ENCODE measurements at regions not wholly inside any gene's neighbourhood (a gene's known extent, or its start where the extent isn't known, plus 50 kb on each side); places are given as distances from the start of the nearest gene placed in this dataset.

DNA sequence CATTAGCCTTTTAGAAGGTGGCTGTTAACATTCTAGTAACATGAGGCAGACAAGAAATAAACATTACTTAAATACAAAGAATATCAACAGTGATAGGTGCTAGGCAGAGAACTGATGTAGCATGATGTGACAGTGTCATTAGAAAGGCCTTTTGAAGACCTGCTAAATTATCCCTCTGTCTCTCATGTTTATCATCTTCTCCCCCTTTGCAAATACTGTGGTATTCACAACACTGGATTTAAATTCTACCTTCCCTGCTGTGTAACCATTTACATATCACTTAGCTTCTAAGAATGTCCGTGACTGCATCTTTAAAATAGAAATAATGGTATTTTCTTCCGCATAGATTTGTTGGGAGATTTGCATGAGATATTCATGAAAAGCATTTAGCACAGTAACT, 74.4 kb upstream of the CLEC14A start (continued):
- TF ChIP-seq ZNF433 (tag by site-specific recombination; IDR thresholded peaks at IDR 0.05; ENCODE audit: low read depth) (no peak), GLI2 (tag by site-specific recombination; IDR thresholded peaks at IDR 0.05; ENCODE audit: borderline replicate concordance, low read depth) (no peak), ZNF324 (tag by site-specific recombination; IDR thresholded peaks at IDR 0.05) (no peak), SETDB1 (IDR thresholded peaks at IDR 0.05; ENCODE audit: insufficient read length, low read length) (no peak), ZNF423 (tag by site-specific recombination; IDR thresholded peaks at IDR 0.05) (no peak)
- TF ChIP-seq, protein P1, sequence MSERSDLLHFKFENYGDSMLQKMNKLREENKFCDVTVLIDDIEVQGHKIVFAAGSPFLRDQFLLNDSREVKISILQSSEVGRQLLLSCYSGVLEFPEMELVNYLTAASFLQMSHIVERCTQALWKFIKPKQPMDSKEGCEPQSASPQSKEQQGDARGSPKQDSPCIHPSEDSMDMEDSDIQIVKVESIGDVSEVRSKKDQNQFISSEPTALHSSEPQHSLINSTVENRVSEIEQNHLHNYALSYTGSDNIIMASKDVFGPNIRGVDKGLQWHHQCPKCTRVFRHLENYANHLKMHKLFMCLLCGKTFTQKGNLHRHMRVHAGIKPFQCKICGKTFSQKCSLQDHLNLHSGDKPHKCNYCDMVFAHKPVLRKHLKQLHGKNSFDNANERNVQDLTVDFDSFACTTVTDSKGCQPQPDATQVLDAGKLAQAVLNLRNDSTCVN (tag by site-specific recombination; optimal IDR thresholded peaks at IDR 0.05): no peak
- TF ChIP-seq, protein P2, sequence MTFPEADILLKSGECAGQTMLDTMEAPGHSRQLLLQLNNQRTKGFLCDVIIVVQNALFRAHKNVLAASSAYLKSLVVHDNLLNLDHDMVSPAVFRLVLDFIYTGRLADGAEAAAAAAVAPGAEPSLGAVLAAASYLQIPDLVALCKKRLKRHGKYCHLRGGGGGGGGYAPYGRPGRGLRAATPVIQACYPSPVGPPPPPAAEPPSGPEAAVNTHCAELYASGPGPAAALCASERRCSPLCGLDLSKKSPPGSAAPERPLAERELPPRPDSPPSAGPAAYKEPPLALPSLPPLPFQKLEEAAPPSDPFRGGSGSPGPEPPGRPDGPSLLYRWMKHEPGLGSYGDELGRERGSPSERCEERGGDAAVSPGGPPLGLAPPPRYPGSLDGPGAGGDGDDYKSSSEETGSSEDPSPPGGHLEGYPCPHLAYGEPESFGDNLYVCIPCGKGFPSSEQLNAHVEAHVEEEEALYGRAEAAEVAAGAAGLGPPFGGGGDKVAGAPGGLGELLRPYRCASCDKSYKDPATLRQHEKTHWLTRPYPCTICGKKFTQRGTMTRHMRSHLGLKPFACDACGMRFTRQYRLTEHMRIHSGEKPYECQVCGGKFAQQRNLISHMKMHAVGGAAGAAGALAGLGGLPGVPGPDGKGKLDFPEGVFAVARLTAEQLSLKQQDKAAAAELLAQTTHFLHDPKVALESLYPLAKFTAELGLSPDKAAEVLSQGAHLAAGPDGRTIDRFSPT (tag by site-specific recombination; IDR thresholded peaks at IDR 0.05): no peak

DNA sequence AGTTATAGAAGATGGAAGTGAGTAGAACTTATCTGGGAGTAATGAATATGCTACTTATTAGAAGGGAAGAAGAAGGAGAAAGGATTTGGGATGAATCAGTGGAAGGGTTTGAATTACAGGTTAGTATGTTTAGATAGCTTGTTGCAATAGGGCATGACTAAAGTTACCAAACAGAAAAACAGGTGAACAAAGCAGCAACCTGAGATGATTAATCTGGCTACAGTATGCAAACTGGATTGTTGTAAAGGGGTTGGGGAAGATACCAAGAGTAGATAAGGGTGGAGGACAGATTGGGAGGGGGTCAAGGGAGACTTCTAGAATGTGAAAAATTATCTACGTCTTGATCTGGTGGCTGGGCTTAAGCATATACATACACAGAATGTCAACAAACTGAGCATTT, 73.4 kb upstream of the CLEC14A start:
- no peak overlapping the region for H3K4me3 ChIP-seq (ENCODE audit: low read depth, low read length)
- no peak overlapping the region for H3K27ac ChIP-seq (ENCODE audit: extremely low read depth, low read depth, low read length)
- no peak for TF ChIP-seq ZNF792 (tag by site-specific recombination; IDR thresholded peaks at IDR 0.05)
- no peak for TF ChIP-seq ZNF37A (tag by site-specific recombination; IDR thresholded peaks at IDR 0.05)
- no peak for TF ChIP-seq ZNF391 (tag by site-specific recombination; IDR thresholded peaks at IDR 0.05; ENCODE audit: borderline replicate concordance, low read depth)
- TF ChIP-seq ZNF558 (tag by site-specific recombination; IDR thresholded peaks at IDR 0.05): no peak
- no peak for TF ChIP-seq ZNF623 (tag by site-specific recombination; IDR thresholded peaks at IDR 0.05)
- TF ChIP-seq ZIC2 (tag by site-specific recombination; IDR thresholded peaks at IDR 0.05): no peak
- TF ChIP-seq ZNF266 (tag by site-specific recombination; IDR thresholded peaks at IDR 0.05; ENCODE audit: low read depth): no peak
- TF ChIP-seq, protein P3, sequence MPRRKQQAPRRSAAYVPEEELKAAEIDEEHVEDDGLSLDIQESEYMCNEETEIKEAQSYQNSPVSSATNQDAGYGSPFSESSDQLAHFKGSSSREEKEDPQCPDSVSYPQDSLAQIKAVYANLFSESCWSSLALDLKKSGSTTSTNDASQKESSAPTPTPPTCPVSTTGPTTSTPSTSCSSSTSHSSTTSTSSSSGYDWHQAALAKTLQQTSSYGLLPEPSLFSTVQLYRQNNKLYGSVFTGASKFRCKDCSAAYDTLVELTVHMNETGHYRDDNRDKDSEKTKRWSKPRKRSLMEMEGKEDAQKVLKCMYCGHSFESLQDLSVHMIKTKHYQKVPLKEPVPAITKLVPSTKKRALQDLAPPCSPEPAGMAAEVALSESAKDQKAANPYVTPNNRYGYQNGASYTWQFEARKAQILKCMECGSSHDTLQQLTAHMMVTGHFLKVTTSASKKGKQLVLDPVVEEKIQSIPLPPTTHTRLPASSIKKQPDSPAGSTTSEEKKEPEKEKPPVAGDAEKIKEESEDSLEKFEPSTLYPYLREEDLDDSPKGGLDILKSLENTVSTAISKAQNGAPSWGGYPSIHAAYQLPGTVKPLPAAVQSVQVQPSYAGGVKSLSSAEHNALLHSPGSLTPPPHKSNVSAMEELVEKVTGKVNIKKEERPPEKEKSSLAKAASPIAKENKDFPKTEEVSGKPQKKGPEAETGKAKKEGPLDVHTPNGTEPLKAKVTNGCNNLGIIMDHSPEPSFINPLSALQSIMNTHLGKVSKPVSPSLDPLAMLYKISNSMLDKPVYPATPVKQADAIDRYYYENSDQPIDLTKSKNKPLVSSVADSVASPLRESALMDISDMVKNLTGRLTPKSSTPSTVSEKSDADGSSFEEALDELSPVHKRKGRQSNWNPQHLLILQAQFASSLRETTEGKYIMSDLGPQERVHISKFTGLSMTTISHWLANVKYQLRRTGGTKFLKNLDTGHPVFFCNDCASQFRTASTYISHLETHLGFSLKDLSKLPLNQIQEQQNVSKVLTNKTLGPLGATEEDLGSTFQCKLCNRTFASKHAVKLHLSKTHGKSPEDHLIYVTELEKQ (tag by site-specific recombination; IDR thresholded peaks at IDR 0.05; ENCODE audit: borderline replicate concordance): no peak
- TF ChIP-seq ZNF610 (tag by site-specific recombination; IDR thresholded peaks at IDR 0.05; ENCODE audit: borderline replicate concordance): no peak
- TF ChIP-seq, protein P4, sequence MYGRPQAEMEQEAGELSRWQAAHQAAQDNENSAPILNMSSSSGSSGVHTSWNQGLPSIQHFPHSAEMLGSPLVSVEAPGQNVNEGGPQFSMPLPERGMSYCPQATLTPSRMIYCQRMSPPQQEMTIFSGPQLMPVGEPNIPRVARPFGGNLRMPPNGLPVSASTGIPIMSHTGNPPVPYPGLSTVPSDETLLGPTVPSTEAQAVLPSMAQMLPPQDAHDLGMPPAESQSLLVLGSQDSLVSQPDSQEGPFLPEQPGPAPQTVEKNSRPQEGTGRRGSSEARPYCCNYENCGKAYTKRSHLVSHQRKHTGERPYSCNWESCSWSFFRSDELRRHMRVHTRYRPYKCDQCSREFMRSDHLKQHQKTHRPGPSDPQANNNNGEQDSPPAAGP (tag by site-specific recombination; IDR thresholded peaks at IDR 0.05): no peak
- TF ChIP-seq ZNF585B (tag by site-specific recombination; IDR thresholded peaks at IDR 0.05): no peak
- TF ChIP-seq ZNF354C (tag by site-specific recombination; IDR thresholded peaks at IDR 0.05; ENCODE audit: borderline replicate concordance, low read depth): no peak
- TF ChIP-seq, protein P5, sequence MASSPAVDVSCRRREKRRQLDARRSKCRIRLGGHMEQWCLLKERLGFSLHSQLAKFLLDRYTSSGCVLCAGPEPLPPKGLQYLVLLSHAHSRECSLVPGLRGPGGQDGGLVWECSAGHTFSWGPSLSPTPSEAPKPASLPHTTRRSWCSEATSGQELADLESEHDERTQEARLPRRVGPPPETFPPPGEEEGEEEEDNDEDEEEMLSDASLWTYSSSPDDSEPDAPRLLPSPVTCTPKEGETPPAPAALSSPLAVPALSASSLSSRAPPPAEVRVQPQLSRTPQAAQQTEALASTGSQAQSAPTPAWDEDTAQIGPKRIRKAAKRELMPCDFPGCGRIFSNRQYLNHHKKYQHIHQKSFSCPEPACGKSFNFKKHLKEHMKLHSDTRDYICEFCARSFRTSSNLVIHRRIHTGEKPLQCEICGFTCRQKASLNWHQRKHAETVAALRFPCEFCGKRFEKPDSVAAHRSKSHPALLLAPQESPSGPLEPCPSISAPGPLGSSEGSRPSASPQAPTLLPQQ (tag by site-specific recombination; IDR thresholded peaks at IDR 0.05): no peak
- no peak for TF ChIP-seq GLI4 (tag by site-specific recombination; IDR thresholded peaks at IDR 0.05)
- no peaks in the 10 kb centered on the region for H3K9me3 ChIP-seq (ENCODE audit: control insufficient read depth, insufficient read depth, low read depth, low read length)
- CTCF ChIA-PET: interaction anchor here (0.6 kb wide), 1 partner anchor 244 kb away, joined by 3 read pairs; no protein-coding TSS in a partner anchor
- H3K36me3 ChIP-seq (ENCODE audit: control insufficient read depth in 2 of 2, insufficient read depth in 1 of 2, low read length in 2 of 2): no peaks in the 10 kb centered on the region
- no peaks in the 10 kb centered on the region for H3K4me1 ChIP-seq (ENCODE audit: control insufficient read depth, insufficient read depth, low read length)
- POLR2A ChIA-PET: no interaction called here

All from HEK293 (cell line).